Thymus (tissue), 11 donors: ENCODE measurements at regions not wholly inside any gene's neighbourhood (a gene's known extent, or its start where the extent isn't known, plus 50 kb on each side); places are given as distances from the start of the nearest gene placed in this dataset.
"Not testable (repeated sequence)": the region's sequence is repeated elsewhere in the genome, so short reads cannot be mapped to it uniquely, and the experiment has no call there.

Source experiments
- DNase-seq, 9 donors: peaks; one replicate each; pipeline ENCODE4 v3.0.0-alpha.2; 2013; ENCODE audit warnings: low spot score in 9 of 9, low read depth in 6 of 9, missing footprints in 1 of 9
- H3K27ac ChIP-seq, 2 donors: one replicate each; pipeline ENCODE4 v1.5.1; 2013; ENCODE audit warnings: control low read depth in 1 of 2, low read depth in 1 of 2, low read length in 1 of 2, mild to moderate bottlenecking in 1 of 2, moderate library complexity in 1 of 2
- H3K27me3 ChIP-seq, 2 donors: one replicate each; pipeline ENCODE4 v1.5.1; 2013; ENCODE audit warnings: low read length in 1 of 2; ENCODE audit not compliant: control insufficient read depth in 2 of 2, insufficient read depth in 1 of 2
- H3K36me3 ChIP-seq, 2 donors: one replicate each; pipeline ENCODE4 v1.5.1; 2013; ENCODE audit warnings: low read length in 1 of 2, mild to moderate bottlenecking in 1 of 2, moderate library complexity in 1 of 2; ENCODE audit not compliant: control insufficient read depth in 2 of 2, insufficient read depth in 2 of 2
- H3K4me1 ChIP-seq, 2 donors: one replicate each; pipeline ENCODE4 v1.5.1; 2013; ENCODE audit warnings: low read length in 2 of 2; ENCODE audit not compliant: control insufficient read depth in 2 of 2, insufficient read depth in 2 of 2
- H3K4me3 ChIP-seq, 2 donors: one replicate each; pipeline ENCODE4 v1.5.1; 2013; ENCODE audit warnings: low read length in 2 of 2, control low read depth in 1 of 2, mild to moderate bottlenecking in 1 of 2
- H3K9me3 ChIP-seq, 2 donors: one replicate each; pipeline ENCODE4 v1.5.1; 2013; ENCODE audit warnings: low read length in 1 of 2, mild to moderate bottlenecking in 1 of 2; ENCODE audit not compliant: control insufficient read depth in 2 of 2, insufficient read depth in 1 of 2
- WGBS: extraction: QIAGEN DNeasy Blood & Tissue Kit; methylation state at CpG from one replicate; pipeline ENCODE4 v1.1.7; 2013; 5-methylcytosine and 5-hydroxymethylcytosine counted together
- donor health status: healthy.

DNA sequence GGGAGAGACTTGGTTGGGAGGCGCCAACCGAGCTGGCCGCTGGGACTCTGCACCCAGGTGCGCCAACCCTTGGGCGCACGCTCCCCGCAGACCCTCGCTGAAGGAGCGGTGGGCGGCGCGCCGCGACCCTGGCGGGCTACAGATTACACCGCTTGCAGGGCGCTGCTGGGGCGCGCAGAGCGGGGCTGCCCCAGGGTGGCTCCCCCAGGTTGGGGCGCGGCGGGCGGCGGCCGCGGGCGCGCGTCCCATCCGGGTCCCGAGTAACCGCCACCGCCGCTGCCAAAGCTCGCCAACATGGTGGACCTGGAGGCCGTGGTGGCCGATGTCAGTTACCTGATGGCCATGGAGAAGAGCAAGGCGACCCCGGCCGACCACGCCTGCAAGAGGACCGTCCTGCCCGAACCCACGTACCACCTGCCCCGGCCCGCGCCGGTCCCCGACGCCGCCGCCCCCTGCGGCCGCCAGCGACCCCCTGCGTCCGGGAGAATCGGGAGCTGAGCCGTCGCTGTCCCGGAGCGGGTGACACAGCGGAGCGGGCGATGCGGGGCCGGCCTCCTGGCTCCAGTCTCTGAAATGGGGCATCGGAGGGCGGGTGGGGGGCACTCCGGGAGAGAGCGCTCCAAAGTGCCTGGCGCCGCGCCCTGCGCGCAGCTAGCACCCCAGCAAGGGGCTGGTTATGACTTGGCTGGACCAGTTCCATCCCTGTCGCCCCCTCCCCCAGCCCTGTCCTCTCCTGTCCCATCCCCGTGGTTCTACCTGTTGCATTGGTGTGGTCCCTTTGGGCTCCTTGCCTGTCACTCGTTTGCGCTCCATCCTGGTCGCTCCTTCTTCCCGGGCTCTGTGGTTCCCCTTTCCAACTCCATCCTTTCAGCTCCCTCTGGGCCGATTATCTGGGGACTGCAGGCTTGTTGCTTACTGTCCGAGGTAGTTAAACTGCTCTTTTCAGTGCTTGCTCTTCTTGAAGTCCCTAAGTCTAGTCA, 143.3 kb upstream of the GRK3 start:
- Histone ChIP-seq H3K4me1 (peaks cover 0 to 6% of the 10 kb centered on the region in 2 donors), H3K4me3 (peak overlapping the region in 1 of 2 donors; percentile 30), H3K36me3 (no peaks in the 10 kb centered on the region), H3K9me3 (peaks cover 0 to 2% of the 10 kb centered on the region in 2 donors), H3K27me3 (peaks cover 32 to 57% of the 10 kb centered on the region in 2 donors), H3K27ac (no peak overlapping the region)
- DNase-seq, result no peak
- 2% methylated on average over 85 of the region's 85 CpGs for WGBS

GRCh38 chr22:25426530-25427308, 137.8 kb upstream of the GRK3 start:
- H3K36me3 ChIP-seq, H3K4me3 ChIP-seq, H3K4me1 ChIP-seq, H3K27ac ChIP-seq, DNase-seq, H3K9me3 ChIP-seq: not testable (repeated sequence)
- WGBS, result 88% methylated on average over 10 of the region's 10 CpGs
- H3K27me3 ChIP-seq, result peaks cover 9 to 20% of the 10 kb centered on the region in 2 donors

DNA sequence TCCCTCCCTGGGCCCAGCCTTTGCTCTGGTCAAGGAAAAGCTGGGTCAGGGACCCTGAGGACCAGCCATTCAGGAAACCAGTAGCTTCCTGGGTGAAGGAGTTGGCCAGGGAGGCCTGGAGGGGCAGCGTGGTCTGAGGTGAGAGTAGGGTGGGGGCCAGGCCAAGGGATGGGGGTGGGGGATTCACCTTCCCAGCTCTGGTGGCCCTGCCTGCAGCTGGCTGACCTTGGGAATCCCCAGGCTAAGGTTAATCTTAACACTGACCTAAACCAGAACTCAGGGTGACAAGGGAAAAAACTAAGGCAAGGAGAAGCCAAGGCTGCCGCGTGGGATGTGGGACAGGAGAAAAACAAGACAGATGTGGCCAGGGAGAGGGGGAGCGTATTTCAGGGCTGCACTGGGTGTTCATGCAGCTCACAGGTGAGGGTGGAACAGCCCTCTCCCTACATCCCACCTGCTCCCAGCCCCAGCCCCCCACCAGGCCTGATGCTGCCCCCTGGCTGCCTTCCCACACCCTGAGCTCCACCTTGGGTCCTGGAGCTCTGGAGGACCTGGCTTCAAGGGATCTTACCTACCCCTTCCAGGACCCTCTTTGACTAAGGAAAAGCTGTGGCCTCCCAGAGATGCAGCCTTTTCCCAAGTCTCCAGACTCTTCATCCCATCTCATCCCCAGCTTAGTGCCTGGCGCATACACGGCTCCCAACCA, 132.7 kb upstream of the GRK3 start:
- H3K27ac ChIP-seq, H3K4me3 ChIP-seq: not testable (repeated sequence)
- WGBS, result 99% methylated on average over 4 of the region's 6 CpGs

GRCh38 chr22:25433381-25433970, 131.0 kb upstream of the GRK3 start:
- H3K27ac ChIP-seq, H3K4me3 ChIP-seq, H3K9me3 ChIP-seq, H3K4me1 ChIP-seq, DNase-seq, H3K27me3 ChIP-seq, H3K36me3 ChIP-seq: not testable (repeated sequence)
- WGBS, result 86% methylated on average over 8 of the region's 8 CpGs

More for the DNA sequence above, 132.7 kb upstream of the GRK3 start:
- H3K9me3 ChIP-seq, H3K36me3 ChIP-seq, H3K27me3 ChIP-seq, DNase-seq, H3K4me1 ChIP-seq: not testable (repeated sequence)

DNA sequence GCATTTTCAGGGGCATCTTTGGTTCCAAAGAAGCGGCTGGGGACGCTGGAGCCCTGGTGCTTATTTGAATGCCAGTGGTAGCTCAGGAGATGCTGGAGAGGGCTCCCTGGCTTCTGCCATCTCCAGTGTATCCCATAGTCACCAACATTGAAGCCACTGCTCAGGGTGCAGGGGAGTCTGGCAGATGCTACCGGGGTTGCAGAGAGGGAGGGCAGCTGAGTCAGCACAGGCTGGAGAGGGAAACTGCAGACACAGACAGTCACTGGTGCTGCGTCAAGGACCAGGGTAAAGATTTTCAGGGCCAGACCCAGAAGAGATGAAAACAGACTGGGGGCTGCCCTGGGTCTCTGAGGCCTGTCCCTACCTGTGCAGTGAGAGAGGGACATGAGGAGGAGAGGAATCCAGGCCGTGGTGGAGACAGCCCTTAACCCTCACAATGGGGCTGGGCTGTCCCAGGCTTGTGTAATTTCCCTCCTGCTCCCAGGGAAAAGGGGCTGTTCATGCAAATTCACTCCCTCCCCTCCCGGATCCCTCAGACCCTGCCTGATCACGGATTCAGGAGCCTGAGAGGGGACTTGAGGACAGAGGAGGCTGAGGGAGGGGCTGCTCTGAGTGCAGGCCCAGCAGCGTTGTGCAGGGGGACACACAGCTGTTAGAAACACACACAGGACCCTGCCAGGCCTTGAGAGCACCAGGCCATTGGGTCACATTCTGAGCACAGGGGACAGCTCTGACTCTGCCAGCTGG, 126.9 kb upstream of the GRK3 start:
- Histone ChIP-seq H3K4me1 (peaks cover 0 to 4% of the 10 kb centered on the region in 2 donors), H3K4me3 (no peak overlapping the region), H3K27ac (no peak overlapping the region), H3K27me3 (no peaks in the 10 kb centered on the region), H3K36me3 (no peaks in the 10 kb centered on the region), H3K9me3 (no peaks in the 10 kb centered on the region)
- no peak for DNase-seq
- 95% methylated on average over 8 of the region's 8 CpGs for WGBS

DNA sequence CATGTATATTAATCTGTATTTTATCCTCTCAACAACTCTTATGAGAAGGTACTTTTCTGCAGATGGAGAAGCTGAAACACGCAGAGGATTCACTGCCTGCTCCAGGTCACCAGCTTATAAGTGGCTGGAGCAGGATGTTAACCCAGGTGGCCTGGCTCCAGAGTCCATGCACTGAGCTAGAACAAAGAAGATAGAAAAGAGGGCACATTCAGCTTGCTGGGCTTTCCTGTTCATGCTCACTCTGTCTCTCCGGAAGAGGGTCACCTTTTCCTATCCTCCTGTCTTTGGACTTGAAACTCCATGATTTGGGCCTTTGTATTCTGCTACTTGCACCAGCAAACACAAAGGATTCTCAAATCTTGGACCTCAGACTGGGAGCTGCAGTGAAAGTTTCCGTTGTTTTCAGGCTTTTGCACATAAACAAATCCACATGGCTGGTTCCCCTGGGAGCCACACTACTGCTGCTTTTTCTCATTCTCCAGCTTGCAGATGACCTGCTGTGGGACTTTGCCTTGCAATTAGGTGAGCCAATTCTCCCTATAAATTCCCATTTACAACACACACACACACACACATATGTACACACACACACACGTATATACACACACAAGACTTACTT, 117.3 kb upstream of the GRK3 start:
- 80% methylated on average over 4 of the region's 4 CpGs for WGBS
- Histone ChIP-seq H3K4me3 (peak overlapping the region in 1 of 2 donors; percentile 73), H3K9me3 (no peaks in the 10 kb centered on the region), H3K27me3 (no peaks in the 10 kb centered on the region), H3K27ac (no peak overlapping the region), H3K36me3 (no peaks in the 10 kb centered on the region), H3K4me1 (peaks cover 4 to 8% of the 10 kb centered on the region in 2 donors)
- no peak for DNase-seq

GRCh38 chr22:25447686-25448434, 116.6 kb upstream of the GRK3 start:
- DNase-seq, result peak; percentile 64 to 92 (median 75)
- Histone ChIP-seq H3K4me1 (peaks cover 4 to 8% of the 10 kb centered on the region in 2 donors), H3K27ac (peak overlapping the region in 1 of 2 donors; percentile 19), H3K36me3 (no peaks in the 10 kb centered on the region), H3K9me3 (no peaks in the 10 kb centered on the region), H3K4me3 (peak overlapping the region; percentile 73), H3K27me3 (no peaks in the 10 kb centered on the region)
- 7% methylated on average over 30 of the region's 30 CpGs for whole genome bisulfite sequencing
